ENCODE measurements at regions not wholly inside any gene's neighbourhood (a gene's known extent, or its start where the extent isn't known, plus 50 kb on each side); places are given as distances from the start of the nearest gene placed in this dataset.

- TF ChIP-seq CTCF (IDR thresholded peaks at IDR 0.05): no peak
- no peak for TF ChIP-seq EZH2 (IDR thresholded peaks at IDR 0.05; ENCODE audit: borderline replicate concordance, insufficient read depth, low read depth, low read length, poor library complexity, severe bottlenecking)
Observed at GRCh38 chr9:102072059-102072764, 333.8 kb upstream of the GRIN3A start.

Data from B cell (primary cell).